PC-3 (cell line): ENCODE measurements at regions not wholly inside any gene's neighbourhood (a gene's known extent, or its start where the extent isn't known, plus 50 kb on each side); places are given as distances from the start of the nearest gene placed in this dataset.

Source experiments
- ATAC-seq: fragments of 200-7000 bp; cut with Tn5 transposase; 2 replicates; pipeline ENCODE4 v1.9.1; 2020; ENCODE audit warnings: mild to moderate bottlenecking, moderate library complexity
- BruUV-seq: library from RNA; stranded (reverse); fragments of 400-500 nt; replicated peaks from 2 replicates; lab custom pipeline; 2021; lab: Mats Ljungman, UMichigan
- CTCF ChIA-PET: fragments of 300-600 bp; sonication (Branson Sonifier 250); formaldehyde crosslinking; loops from one replicate; lab custom pipeline; 2022; ENCODE audit warnings: antibody characterized with exemption; lab: Charles Lee
- POLR2A ChIA-PET: fragments of 300-600 bp; sonication (Branson Sonifier 250); formaldehyde crosslinking; loops from one replicate; lab custom pipeline; 2022; ENCODE audit warnings: antibody characterized with exemption; ENCODE audit not compliant: unreplicated experiment; lab: Charles Lee
- DNase-seq: peaks from one replicate; pipeline ENCODE4 v3.0.0-alpha.2; 2015
- H2AFZ ChIP-seq: fragments of 300-600 bp; sonication (generic); 2 replicates; pipeline ENCODE4 v1.6.0; 2016; ENCODE audit warnings: antibody characterized with exemption, low read length
- H3F3A ChIP-seq: fragments of 300-600 bp; sonication (generic); one replicate; pipeline ENCODE4 v1.6.0; 2017; ENCODE audit warnings: antibody characterized with exemption, low read length, control low read depth, mild to moderate bottlenecking; ENCODE audit not compliant: unreplicated experiment
- H3K27ac ChIP-seq: fragments of 300-600 bp; sonication (generic); 2 replicates; pipeline ENCODE4 v1.5.1; 2016; ENCODE audit warnings: mild to moderate bottlenecking, low read length
- H3K27me3 ChIP-seq: fragments of 300-600 bp; sonication (generic); 2 replicates; pipeline ENCODE4 v1.6.1; 2016; ENCODE audit warnings: low read length, mixed read lengths
- H3K36me3 ChIP-seq: fragments of 300-600 bp; sonication (generic); 2 replicates; pipeline ENCODE4 v1.6.1; 2016; ENCODE audit warnings: low read depth, mixed run types, low read length, mixed read lengths
- H3K4me1 ChIP-seq: fragments of 300-600 bp; sonication (generic); 2 replicates; pipeline ENCODE4 v1.5.1; 2016; ENCODE audit warnings: low read length; ENCODE audit not compliant: insufficient read depth
- H3K4me2 ChIP-seq: fragments of 300-600 bp; sonication (generic); 2 replicates; pipeline ENCODE4 v1.6.0; 2016; ENCODE audit warnings: low read length
- H3K4me3 ChIP-seq: fragments of 300-600 bp; sonication (generic); 2 replicates; pipeline ENCODE4 v1.5.1; 2016; ENCODE audit warnings: mild to moderate bottlenecking, low read length, mixed read lengths
- H3K79me2 ChIP-seq: fragments of 300-600 bp; sonication (generic); 2 replicates; pipeline ENCODE4 v1.6.1; 2017; ENCODE audit warnings: low read length, mixed read lengths
- H3K9ac ChIP-seq: fragments of 300-600 bp; sonication (generic); 2 replicates; pipeline ENCODE4 v1.6.0; 2016; ENCODE audit warnings: mild to moderate bottlenecking, low read length
- H3K9me2 ChIP-seq: fragments of 300-600 bp; sonication (generic); replicated peaks from 2 replicates; pipeline ENCODE4 v1.6.1; 2016; ENCODE audit warnings: mixed run types, low read length, mixed read lengths
- H3K9me3 ChIP-seq: fragments of 300-600 bp; sonication (generic); 2 replicates; pipeline ENCODE4 v1.6.1; 2016; ENCODE audit warnings: low read length, mixed read lengths
- H4K20me1 ChIP-seq: fragments of 300-600 bp; sonication (generic); 2 replicates; pipeline ENCODE4 v1.6.1; 2016; ENCODE audit warnings: low read length, mixed read lengths
- EZH2 ChIP-seq: fragments of 300-600 bp; sonication (generic); IDR thresholded peaks from one replicate; pipeline ENCODE4 v1.6.1; 2017; ENCODE audit warnings: antibody characterized with exemption, mild to moderate bottlenecking, low read length; ENCODE audit not compliant: unreplicated experiment
- EZH2phosphoT487 ChIP-seq: fragments of 300-600 bp; sonication (generic); IDR thresholded peaks from 2 replicates; pipeline ENCODE4 v1.6.1; 2018; ENCODE audit warnings: mild to moderate bottlenecking, antibody characterized with exemption, low read length, borderline replicate concordance
- intact Hi-C: fragments of 100-400 bp; cut with micrococcal nuclease; formaldehyde crosslinking; loops from 2 replicates; pipeline ENCODE4 v1.9.0; 2023
- TF ChIP-seq, protein P1 (sequence below): fragments of 300-600 bp; sonication (generic); conservative IDR thresholded peaks from 2 replicates; pipeline ENCODE4 v1.5.1; 2017; ENCODE audit warnings: antibody characterized with exemption, low read depth, mild to moderate bottlenecking, low read length

- intact Hi-C loops = no loop called here
- H2AFZ ChIP-seq = no peak overlapping the region
- no peak for TF ChIP-seq EZH2phosphoT487
- no peak for TF ChIP-seq EZH2
- TF ChIP-seq, protein P1, sequence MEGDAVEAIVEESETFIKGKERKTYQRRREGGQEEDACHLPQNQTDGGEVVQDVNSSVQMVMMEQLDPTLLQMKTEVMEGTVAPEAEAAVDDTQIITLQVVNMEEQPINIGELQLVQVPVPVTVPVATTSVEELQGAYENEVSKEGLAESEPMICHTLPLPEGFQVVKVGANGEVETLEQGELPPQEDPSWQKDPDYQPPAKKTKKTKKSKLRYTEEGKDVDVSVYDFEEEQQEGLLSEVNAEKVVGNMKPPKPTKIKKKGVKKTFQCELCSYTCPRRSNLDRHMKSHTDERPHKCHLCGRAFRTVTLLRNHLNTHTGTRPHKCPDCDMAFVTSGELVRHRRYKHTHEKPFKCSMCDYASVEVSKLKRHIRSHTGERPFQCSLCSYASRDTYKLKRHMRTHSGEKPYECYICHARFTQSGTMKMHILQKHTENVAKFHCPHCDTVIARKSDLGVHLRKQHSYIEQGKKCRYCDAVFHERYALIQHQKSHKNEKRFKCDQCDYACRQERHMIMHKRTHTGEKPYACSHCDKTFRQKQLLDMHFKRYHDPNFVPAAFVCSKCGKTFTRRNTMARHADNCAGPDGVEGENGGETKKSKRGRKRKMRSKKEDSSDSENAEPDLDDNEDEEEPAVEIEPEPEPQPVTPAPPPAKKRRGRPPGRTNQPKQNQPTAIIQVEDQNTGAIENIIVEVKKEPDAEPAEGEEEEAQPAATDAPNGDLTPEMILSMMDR = no peak
- ChIA-PET POLR2A (no interaction called here), CTCF (no interaction called here)
- H3K9me3 ChIP-seq = no peaks in the 10 kb centered on the region
- H4K20me1 ChIP-seq = no peaks in the 10 kb centered on the region
- H3F3A ChIP-seq = no peaks in the 10 kb centered on the region
- DNase-seq (no peak), ATAC-seq (no peak)
- no peak overlapping the region for H3K27ac ChIP-seq
- H3K4me1 ChIP-seq = no peaks in the 10 kb centered on the region
- no peaks in the 10 kb centered on the region for H3K9me2 ChIP-seq
- H3K4me3 ChIP-seq = no peak overlapping the region
- no TSS peak for BruUV-seq
- no peak overlapping the region for H3K4me2 ChIP-seq
- H3K9ac ChIP-seq = no peak overlapping the region
- no peaks in the 10 kb centered on the region for H3K36me3 ChIP-seq
- no peaks in the 10 kb centered on the region for H3K79me2 ChIP-seq
- H3K27me3 ChIP-seq = peaks cover 3% of the 10 kb centered on the region
Measured at GRCh38 chr14:104433401-104434213, 146.0 kb upstream of the C14orf180 start.

GRCh38 chr14:104434214-104435076 lies 145.1 kb upstream of the C14orf180 start:
- CTCF ChIA-PET = no interaction called here
- no peak for ATAC-seq

More at GRCh38 chr14:104434214-104435076, 145.1 kb upstream of the C14orf180 start:
- Histone ChIP-seq H2AFZ (no peak overlapping the region), H3K9me3 (no peaks in the 10 kb centered on the region), H3K27ac (no peak overlapping the region), H3K9ac (no peak overlapping the region), H3F3A (no peaks in the 10 kb centered on the region), H3K36me3 (no peaks in the 10 kb centered on the region), H3K9me2 (no peaks in the 10 kb centered on the region), H3K4me3 (no peak overlapping the region), H3K27me3 (peaks cover 11% of the 10 kb centered on the region), H3K4me2 (no peak overlapping the region), H3K79me2 (no peaks in the 10 kb centered on the region), H3K4me1 (no peaks in the 10 kb centered on the region), H4K20me1 (no peaks in the 10 kb centered on the region)
- POLR2A ChIA-PET = no interaction called here
- TF ChIP-seq, protein P1 = no peak
- no peak for TF ChIP-seq EZH2
- TF ChIP-seq EZH2phosphoT487 = no peak
- DNase-seq = no peak
- intact Hi-C loops = no loop called here
- BruUV-seq = no TSS peak
